HG03442 (cell line): ENCODE measurements at regions not wholly inside any gene's neighbourhood (a gene's known extent, or its start where the extent isn't known, plus 50 kb on each side); places are given as distances from the start of the nearest gene placed in this dataset.

Experiments used
- ATAC-seq: cut with Tn5 transposase; IDR thresholded peaks from one replicate; pipeline ENCODE4 v1.9.1; 2021; ENCODE audit warnings: mild to moderate bottlenecking, moderate library complexity; ENCODE audit not compliant: unreplicated experiment

DNA sequence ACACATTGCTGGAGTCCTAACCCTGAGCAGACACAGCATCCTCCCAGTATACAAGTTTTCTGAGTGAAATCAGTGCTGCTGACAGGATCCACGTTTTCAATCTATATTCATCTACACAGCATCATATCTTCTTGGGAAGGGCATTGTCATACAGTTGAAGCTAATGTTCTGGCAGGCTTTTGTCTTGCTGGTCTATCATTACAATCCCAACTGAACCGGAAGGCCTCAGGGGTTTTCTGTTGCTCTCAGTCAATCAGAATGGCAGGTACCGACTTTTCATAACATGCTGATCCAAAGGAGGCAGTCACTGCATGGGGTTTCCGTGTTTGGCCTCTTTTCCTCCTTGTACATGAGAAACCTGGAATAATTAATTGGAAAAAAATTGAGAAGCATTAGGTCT, 2118.8 kb upstream of the WWC1 start:
- no peak for ATAC-seq

DNA sequence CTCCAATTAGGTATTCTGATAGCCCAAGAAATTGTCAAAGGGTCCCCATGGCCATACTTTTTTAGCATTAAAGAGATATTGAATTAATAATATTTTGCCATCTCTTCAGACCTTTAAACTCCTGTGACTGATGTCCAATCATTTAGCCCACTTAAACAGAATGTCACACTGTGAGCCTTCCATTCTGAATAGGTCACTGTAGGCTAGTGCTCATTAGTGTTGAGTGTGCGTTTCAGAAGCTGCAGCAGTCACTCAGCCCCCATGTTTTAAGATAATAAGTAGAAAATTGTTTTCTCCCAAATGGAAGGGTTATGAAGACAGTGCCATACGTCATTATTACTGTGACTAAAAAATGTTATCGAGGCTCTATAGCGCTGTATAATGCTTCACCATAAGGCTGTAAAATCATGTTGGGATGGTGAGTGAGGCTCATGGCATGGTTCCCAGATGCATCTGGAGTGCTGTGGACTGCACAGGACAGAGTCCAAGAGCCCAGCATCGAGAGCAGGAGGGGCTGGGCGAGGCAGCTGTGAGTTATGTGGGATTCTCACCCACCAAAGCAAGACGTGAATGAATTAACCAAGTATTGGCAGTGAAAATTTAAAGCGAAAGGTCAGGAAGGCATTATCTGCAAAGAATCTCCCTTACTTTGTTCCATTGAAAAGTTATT, 2112.9 kb upstream of the WWC1 start:
- ATAC-seq: no peak

- ATAC-seq: no peak
These were observed 2106.3 kb upstream of the WWC1 start for GRCh38 chr5:166185185-166185584.

DNA sequence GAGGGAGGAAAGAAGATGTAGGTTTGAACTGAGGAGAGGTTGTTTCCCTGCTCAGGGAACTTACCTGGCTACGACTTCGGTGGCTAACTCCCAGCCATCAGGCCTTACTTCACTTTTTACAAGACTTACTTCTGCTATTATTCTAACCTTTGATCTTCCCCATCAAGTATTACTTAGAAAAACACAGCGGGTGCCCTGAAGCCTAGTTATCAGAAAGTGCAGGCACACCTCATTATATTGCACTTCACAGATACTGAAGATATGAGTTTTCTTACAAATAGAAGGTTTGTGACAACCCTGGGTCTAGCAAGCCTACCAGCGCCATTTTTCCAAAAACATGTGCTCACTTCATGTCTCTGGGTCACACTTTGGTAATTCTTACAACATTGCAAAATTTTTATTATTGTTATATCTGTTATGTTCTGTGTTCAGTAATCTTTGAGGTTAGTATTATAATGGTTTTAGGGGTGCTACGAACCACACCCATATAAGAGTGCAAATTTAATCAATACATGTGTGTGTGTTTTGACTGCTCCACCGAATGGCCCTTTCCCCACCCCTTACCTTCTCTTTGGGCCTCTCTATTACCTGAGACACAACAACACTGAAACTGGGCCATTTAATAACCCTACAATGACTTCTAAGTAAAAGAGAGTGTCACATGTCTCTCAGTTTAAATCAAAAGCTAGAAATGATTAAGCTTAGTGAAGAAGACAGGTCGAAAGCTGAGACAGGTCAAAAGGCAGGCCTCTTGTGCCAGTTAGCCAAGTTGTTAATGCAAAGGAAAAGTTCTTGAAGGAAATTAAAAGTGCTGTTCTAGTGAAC, 2102.7 kb upstream of the WWC1 start:
- ATAC-seq: no peak

GRCh38 chr5:166192696-166193095, 2098.7 kb upstream of the WWC1 start:
- ATAC-seq: no peak

DNA sequence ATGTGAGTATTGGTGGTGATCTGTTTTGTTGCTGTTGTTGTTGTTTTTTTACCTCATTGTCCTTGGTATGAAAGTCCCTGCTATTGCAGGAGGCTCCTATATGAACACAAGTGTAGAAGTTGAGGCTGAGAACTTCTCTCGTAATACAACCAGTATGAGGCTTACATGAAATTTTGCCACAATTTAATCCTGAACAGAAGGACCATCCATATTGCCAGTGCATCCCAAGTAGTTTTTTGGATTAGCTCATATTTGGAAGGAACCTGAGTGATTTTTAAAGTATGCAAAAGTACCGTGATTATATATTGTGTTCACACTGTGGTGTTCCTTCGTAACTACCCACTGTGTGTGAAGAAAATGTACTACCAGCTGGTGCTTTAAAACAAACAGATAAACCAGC, 2095.5 kb upstream of the WWC1 start:
- no peak for ATAC-seq

DNA sequence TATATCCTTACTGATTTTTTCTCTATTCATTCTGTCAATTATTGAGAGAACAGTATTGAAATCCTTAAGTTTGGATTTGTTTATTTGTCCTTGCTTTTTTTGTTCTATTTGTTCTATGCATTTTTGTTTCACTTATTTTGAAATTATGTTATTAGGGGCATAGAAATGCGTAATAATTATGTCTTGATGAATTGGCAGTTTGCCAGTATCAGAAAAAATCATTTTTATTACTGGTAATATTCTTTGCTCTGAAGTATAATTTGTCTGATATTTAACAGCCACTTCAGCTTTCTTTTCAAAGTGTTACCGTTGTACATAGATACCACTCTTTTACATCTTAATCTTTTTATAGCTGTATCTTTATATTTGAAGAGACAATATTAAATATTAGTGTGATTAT, 2090.9 kb upstream of the WWC1 start:
- ATAC-seq: no peak

- ATAC-seq: no peak
These were observed 2079.8 kb upstream of the WWC1 start for GRCh38 chr5:166211640-166212039.

GRCh38 chr5:166236327-166236726, 2055.1 kb upstream of the WWC1 start:
- no peak for ATAC-seq

DNA sequence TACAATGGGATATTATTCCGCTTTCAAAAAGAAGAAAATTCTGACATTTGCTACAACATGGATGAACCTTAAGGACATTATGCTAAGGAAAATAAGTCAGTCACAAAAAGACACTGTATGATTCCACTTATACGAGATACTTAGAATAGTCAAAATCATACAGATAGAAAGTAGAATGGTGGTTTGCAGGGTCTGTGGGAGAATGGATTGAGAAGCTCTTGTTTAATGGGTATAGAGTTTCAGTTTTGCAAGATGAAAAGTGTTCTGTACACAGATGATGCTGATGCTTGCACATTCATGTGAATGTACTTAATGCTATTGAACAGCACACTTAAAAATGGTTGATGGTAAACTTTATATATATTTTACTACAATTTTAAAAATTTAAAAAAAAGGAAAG, 2050.7 kb upstream of the WWC1 start:
- ATAC-seq: no peak

GRCh38 chr5:166245556-166245955, 2045.9 kb upstream of the WWC1 start:
- no peak for ATAC-seq

- ATAC-seq: no peak
These were observed 2039.7 kb upstream of the WWC1 start for GRCh38 chr5:166251786-166252185.

- ATAC-seq: no peak
These were observed 2033.8 kb upstream of the WWC1 start for GRCh38 chr5:166257661-166258060.

DNA sequence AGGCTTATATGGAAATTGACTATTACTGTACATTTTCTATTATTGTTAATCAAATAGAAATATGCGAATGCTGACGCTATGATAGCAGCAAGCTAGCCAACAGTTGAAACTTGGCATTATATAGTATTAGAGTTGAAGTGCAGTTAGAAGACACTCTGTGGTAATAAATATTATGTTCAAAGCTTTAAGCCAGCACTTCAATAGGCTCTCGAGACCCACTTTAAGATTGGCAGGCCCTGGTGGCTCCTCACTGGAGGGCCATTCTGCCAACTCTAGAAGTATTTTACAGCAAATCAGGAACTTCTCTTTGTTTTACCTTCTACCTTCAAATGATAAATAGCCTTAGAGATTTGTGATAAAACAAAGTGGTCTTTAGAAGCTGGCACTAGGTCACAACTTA, 2029.0 kb upstream of the WWC1 start:
- no peak for ATAC-seq

- no peak for ATAC-seq
These were observed 2023.5 kb upstream of the WWC1 start for GRCh38 chr5:166267907-166268306.

- ATAC-seq: no peak
These were observed 2020.7 kb upstream of the WWC1 start for GRCh38 chr5:166270712-166271111.

GRCh38 chr5:166276006-166276405, 2015.4 kb upstream of the WWC1 start:
- ATAC-seq: no peak

DNA sequence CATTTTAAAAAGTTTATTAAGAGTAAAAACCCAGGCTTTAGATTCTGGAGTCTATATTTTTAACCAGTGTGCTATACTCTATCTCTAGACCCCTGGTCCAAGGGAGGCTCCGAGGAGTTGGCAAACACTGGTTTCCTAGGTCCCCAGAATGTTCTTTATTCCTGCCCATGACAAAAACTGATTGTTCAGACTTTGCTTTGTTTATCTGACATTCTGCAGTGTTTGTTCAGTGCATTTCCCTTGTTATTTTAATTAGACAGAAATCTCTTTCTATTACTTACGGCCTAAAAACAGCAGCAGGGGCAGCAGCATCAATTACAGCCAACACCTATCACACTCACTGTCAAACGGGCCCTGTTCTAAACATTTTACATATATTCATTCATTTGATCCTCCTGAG, 2011.6 kb upstream of the WWC1 start:
- no peak for ATAC-seq

DNA sequence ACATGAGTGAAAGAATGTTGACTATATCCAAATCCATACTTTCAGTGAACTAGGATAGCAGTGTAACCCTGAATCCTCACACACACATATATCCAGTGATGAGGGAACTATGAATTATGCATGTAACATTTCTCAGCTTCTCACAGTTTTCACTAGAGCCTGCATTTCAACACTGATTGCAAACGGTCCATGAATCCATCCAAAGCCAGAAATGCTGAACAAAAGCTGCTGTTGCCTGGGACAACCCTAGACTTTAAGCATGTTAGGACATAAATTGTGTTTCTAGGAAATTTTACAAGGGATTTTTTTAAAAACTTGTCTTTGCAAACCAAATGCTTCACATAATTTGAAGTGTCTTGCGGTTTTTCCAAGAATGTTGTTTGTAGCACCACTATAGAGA, 2010.0 kb upstream of the WWC1 start:
- no peak for ATAC-seq

- no peak for ATAC-seq
These were observed 2008.5 kb upstream of the WWC1 start for GRCh38 chr5:166282939-166283338.

GRCh38 chr5:166285361-166285760, 2006.1 kb upstream of the WWC1 start:
- ATAC-seq: no peak

DNA sequence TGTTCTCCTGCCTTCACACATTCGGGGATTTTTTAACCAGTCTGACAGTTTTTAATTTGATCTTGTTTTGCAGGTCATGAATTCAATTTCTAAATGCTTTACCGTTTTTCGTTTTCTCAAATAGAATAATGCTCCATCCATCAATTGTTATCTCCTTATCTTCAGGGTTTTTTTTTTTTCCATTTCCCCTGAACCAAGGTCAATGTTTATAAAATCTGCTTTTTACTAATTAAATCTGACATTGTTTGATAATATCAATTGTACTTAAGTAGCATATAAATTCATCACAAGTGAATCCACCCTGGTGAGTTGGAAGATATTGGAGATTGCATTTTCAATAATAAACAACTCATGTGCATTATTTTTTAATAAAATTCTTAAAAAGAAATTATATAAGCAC, 2004.6 kb upstream of the WWC1 start:
- no peak for ATAC-seq

DNA sequence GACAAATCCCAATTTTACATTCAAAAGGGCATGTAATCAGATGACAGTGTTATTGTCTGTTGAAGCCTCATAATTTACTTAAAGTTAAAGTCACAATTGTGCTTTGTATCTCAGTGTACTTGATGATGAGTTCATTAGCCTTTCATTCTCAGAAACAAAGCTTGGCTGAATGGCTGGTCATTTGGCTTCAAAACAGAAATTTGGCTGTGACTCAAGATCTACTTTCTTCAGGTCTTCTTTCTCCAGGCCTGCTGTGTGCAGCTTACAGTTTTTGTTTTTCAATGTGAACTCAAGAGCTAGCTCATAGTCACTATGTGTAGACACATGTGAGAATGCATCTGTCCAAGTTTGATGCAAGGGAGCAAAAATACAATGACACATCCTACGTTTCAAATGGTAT, 2003.6 kb upstream of the WWC1 start:
- ATAC-seq: no peak
